ENCODE measurements at regions not wholly inside any gene's neighbourhood (a gene's known extent, or its start where the extent isn't known, plus 50 kb on each side); places are given as distances from the start of the nearest gene placed in this dataset.

DNA sequence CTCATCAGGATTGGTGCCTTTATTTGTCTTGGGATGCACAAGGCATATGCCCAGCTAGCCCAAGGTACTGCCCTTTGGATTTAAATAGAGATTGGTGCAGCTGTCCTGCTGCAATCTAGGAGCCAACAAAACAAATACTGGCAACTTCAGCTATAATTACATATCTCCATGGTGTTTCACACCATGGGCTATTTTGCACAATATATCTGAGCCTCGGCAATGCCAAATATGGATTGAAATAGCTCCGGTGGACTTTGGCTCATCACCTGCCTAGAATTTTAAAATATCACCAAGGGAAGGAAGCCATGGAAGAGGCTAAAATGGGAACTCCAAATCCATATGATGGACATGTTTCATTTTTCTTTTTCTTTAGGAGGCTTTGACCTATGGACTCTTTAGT, 367.8 kb upstream of the UMPS start:
- Histone ChIP-seq H3K4me3 (ENCODE audit: low read depth in 2 of 2, low read length in 2 of 2) (no peak overlapping the region), H3K9me3 (ENCODE audit: control insufficient read depth, insufficient read depth, low read depth, low read length) (no peaks in the 10 kb centered on the region), H3K36me3 (ENCODE audit: control insufficient read depth, insufficient read depth, low read length) (no peaks in the 10 kb centered on the region), H3K4me1 (ENCODE audit: control insufficient read depth, insufficient read depth, low read length) (no peaks in the 10 kb centered on the region), H3K27ac (ENCODE audit: low read length) (no peak overlapping the region), H3K27me3 (ENCODE audit: control insufficient read depth, insufficient read depth, low read length) (0 out of 2 replicates have a peak, but pooled peaks cover 3% of the 10 kb centered on the region)
- TF ChIP-seq POLR2AphosphoS5 (IDR thresholded peaks at IDR 0.05; ENCODE audit: low read depth, low read length): no peak
- TF ChIP-seq SIN3A (IDR thresholded peaks at IDR 0.05; ENCODE audit: borderline replicate concordance, insufficient read depth, low read depth, low read length): no peak
- TF ChIP-seq, protein P1, sequence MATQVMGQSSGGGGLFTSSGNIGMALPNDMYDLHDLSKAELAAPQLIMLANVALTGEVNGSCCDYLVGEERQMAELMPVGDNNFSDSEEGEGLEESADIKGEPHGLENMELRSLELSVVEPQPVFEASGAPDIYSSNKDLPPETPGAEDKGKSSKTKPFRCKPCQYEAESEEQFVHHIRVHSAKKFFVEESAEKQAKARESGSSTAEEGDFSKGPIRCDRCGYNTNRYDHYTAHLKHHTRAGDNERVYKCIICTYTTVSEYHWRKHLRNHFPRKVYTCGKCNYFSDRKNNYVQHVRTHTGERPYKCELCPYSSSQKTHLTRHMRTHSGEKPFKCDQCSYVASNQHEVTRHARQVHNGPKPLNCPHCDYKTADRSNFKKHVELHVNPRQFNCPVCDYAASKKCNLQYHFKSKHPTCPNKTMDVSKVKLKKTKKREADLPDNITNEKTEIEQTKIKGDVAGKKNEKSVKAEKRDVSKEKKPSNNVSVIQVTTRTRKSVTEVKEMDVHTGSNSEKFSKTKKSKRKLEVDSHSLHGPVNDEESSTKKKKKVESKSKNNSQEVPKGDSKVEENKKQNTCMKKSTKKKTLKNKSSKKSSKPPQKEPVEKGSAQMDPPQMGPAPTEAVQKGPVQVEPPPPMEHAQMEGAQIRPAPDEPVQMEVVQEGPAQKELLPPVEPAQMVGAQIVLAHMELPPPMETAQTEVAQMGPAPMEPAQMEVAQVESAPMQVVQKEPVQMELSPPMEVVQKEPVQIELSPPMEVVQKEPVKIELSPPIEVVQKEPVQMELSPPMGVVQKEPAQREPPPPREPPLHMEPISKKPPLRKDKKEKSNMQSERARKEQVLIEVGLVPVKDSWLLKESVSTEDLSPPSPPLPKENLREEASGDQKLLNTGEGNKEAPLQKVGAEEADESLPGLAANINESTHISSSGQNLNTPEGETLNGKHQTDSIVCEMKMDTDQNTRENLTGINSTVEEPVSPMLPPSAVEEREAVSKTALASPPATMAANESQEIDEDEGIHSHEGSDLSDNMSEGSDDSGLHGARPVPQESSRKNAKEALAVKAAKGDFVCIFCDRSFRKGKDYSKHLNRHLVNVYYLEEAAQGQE (IDR thresholded peaks at IDR 0.05; ENCODE audit: insufficient read depth in 1 of 2, low read depth in 2 of 2, low read length in 1 of 2): no peak
- no peak for TF ChIP-seq TCF7L2 (IDR thresholded peaks at IDR 0.05; ENCODE audit: low read depth, low read length)
- ChIA-PET POLR2A (no interaction called here), CTCF (no interaction called here)
- in situ Hi-C loops (cut with HindIII; ENCODE audit: low pct_unique_long_range_greater_than_20kb, low sequenced_read_pairs) (no loop called here), intact Hi-C loops (cut with micrococcal nuclease; ENCODE audit: unreplicated experiment) (no loop called here)
- DNase-seq (ENCODE audit: low read depth, low spot score): no peak
- ATAC-seq: no peak
- no TSS peak for BruUV-seq (replicated peaks)

DNA sequence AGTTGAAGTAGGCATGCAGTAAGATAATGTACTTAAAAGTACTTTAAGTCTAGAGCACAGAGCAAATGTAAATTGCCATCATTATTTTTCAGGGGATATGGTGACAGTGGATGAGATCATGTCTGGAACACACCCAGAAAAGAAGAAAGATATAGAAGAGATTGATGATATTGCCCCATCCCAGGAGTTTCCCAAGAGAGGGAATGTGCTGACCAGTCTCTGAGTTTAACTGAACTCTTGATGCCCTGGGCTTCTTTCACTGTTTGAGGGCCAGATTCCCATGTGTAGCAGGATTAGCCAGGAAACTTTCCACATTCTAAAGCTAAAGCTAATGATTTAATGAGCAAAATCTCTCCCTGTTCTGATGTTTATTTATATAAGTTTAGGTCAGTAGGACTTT, 366.8 kb upstream of the UMPS start:
- TF ChIP-seq, protein P2, sequence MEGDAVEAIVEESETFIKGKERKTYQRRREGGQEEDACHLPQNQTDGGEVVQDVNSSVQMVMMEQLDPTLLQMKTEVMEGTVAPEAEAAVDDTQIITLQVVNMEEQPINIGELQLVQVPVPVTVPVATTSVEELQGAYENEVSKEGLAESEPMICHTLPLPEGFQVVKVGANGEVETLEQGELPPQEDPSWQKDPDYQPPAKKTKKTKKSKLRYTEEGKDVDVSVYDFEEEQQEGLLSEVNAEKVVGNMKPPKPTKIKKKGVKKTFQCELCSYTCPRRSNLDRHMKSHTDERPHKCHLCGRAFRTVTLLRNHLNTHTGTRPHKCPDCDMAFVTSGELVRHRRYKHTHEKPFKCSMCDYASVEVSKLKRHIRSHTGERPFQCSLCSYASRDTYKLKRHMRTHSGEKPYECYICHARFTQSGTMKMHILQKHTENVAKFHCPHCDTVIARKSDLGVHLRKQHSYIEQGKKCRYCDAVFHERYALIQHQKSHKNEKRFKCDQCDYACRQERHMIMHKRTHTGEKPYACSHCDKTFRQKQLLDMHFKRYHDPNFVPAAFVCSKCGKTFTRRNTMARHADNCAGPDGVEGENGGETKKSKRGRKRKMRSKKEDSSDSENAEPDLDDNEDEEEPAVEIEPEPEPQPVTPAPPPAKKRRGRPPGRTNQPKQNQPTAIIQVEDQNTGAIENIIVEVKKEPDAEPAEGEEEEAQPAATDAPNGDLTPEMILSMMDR (IDR thresholded peaks at IDR 0.05): no peak
- TF ChIP-seq SIN3A (IDR thresholded peaks at IDR 0.05; ENCODE audit: borderline replicate concordance, insufficient read depth, low read depth, low read length) (no peak), POLR2AphosphoS5 (IDR thresholded peaks at IDR 0.05; ENCODE audit: low read depth, low read length) (no peak)
- TF ChIP-seq, protein P1 (IDR thresholded peaks at IDR 0.05; ENCODE audit: insufficient read depth in 1 of 2, low read depth in 2 of 2, low read length in 1 of 2): no peak
- H3K27me3 ChIP-seq (ENCODE audit: control insufficient read depth, insufficient read depth, low read length): no peaks in the 10 kb centered on the region
- no peaks in the 10 kb centered on the region for H3K36me3 ChIP-seq (ENCODE audit: control insufficient read depth, insufficient read depth, low read length)
- H3K27ac ChIP-seq (ENCODE audit: low read length): no peak overlapping the region
- CTCF ChIA-PET: no interaction called here
- no peaks in the 10 kb centered on the region for H3K4me1 ChIP-seq (ENCODE audit: control insufficient read depth, insufficient read depth, low read length)
- ATAC-seq: no peak
- in situ Hi-C loops (cut with HindIII; ENCODE audit: low pct_unique_long_range_greater_than_20kb, low sequenced_read_pairs): no loop called here
- no peak overlapping the region for H3K4me3 ChIP-seq (ENCODE audit: low read depth in 2 of 2, low read length in 2 of 2)
- no peak for DNase-seq (ENCODE audit: low read depth, low spot score)
- intact Hi-C loops (cut with micrococcal nuclease; ENCODE audit: unreplicated experiment): no loop called here
- no peaks in the 10 kb centered on the region for H3K9me3 ChIP-seq (ENCODE audit: control insufficient read depth, insufficient read depth, low read depth, low read length)
- POLR2A ChIA-PET: no interaction called here
- BruUV-seq (replicated peaks): no TSS peak
